NCI-H2107 treated with DMSO at 0.1 percent for 48 hours (cell line): ENCODE measurements at regions not wholly inside any gene's neighbourhood (a gene's known extent, or its start where the extent isn't known, plus 50 kb on each side); places are given as distances from the start of the nearest gene placed in this dataset.

Experiments used
- DNase-seq: peaks from one replicate; lab custom pipeline; 2025; ENCODE audit not compliant: unreplicated experiment; lab: John Stamatoyannopoulos, UW

DNA sequence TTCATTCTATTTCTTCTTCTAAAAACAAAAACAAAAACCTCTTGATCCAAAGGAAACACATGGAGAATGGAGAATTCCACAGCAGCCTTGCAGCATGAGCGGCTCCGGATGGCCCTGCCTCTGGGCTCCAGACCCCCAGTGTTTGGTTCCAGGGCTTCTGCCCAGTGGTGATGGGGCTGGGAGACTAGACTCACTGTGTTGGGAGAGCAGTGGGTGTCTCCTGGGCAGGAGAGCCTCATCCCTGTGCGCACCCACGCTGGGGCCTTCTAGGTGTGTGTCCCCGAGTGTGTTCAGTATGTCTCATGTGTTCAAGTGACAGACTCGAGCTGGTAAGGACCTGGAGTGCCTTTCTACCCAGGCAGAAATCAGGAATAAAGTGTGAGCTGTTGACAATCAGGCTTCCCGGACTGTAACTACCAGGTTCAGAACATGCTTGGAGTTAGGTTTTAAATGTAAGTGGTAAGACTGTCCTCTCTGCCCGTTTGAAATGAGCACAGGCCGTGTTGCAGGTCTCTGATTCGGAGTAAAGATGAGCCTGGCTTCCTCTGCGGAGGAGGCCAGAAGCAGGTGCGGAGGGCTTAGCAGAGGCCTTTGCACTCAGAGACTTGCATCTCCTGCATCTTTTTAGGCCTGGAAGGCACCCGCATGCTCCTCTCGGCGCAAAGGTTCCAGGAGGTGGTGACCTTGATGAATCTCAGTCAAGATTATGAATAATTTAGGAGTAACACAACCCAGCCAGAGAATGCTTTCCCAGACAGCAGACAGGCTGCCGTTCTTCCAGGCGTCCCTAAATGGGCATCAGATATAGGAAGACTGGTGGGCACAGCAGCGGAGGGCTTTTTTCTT is 253.6 kb downstream of the CDH26 start:
- no peak for DNase-seq

DNA sequence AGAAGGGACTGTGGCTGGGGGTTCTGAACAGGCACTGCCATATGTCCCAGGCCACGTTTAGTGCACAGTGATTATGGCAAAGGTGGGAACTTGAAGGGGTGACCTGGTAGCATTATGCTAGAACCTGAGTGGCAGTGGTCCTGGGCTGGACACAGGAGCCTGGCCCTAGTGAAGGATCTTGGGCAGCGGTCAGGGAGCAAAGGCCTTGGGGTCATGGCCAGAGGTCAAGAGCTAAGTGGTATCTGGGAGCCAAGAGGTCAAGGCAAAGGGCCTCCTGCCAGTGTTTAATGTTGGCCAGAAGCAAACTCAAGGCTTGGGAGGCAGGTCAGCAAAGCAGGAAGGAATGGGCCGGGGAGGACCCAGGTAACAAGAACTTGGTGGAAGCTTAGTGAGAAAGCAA is 254.5 kb downstream of the CDH26 start:
- DNase-seq, result no peak

DNA sequence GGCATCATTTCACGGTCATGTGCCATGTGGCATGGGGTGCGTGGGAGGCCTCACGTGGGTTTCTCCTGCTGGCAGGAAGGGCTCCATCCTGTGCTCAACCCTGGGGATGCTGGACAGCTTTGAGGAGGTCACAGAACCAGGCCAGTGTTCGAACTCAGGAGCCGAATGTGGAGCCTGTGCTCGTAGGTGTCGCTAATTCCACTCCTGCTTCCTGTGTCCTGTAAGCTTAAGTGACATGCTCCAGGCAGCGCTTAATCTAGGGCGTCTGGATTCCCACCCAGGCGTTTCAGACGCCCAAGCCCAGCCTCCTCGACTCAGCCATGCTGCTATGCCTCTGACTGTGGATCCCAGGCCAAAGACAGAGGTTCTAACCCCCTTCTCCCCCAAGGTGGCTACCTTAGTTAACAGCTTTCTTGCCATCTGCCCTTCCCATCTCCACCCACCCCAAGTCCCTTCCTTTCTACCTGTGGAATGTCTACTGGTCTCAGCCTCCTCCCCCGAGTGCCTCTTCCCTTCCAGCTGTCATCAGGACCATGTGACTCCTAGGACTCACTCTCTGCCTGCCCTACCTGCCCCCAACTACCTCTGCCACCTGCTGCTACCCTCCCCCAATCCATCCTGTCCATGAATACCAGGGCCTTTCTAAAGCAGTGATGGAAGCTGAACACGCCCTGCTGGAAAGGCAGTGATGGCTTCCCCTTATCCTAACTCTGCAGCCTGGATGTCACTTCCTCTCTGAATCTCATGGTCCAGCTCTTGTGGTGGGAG is 255.1 kb downstream of the CDH26 start:
- DNase-seq, result no peak

DNA sequence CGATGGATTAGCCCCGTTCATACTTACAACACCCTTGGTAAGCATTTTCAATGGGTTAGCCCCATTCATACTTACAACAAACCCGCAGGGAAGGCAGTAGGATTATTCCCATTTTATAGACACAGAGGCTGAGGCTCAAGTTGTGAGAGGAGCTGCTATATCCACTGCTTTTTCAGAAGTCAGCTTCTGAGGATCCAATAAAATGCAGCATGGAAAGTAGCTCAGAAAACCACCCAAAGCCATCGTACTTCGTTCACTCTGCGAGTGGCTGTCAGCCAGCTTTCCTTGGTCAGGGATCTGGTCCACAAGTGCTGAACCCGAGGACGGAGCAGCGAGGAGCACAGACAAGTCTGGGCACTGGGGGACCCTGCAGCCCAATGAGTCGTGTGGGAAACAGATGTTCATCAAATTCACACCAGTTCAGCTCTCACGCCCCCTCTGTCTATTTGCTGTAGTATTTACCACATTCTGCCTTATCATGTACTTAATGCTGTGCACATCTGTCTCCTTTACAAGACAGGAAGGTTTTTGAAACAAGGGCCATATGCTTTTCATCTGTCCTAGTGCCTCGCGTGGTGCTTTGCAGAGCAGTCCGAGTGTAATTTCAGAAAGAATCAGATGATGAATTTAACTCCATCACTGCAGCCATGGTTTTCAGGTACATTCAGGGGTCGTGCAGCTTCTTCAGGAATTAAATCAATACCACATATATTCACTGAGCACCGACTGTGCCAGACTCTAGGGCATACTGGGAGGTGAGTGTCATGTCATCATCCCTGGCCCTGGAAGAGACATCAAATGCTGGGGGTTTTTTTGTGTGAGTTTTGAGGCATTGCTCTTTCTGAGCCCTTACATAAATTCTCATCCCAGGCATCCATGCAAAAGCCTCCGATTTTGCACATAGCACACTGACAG is 256.9 kb downstream of the CDH26 start:
- no peak for DNase-seq

DNA sequence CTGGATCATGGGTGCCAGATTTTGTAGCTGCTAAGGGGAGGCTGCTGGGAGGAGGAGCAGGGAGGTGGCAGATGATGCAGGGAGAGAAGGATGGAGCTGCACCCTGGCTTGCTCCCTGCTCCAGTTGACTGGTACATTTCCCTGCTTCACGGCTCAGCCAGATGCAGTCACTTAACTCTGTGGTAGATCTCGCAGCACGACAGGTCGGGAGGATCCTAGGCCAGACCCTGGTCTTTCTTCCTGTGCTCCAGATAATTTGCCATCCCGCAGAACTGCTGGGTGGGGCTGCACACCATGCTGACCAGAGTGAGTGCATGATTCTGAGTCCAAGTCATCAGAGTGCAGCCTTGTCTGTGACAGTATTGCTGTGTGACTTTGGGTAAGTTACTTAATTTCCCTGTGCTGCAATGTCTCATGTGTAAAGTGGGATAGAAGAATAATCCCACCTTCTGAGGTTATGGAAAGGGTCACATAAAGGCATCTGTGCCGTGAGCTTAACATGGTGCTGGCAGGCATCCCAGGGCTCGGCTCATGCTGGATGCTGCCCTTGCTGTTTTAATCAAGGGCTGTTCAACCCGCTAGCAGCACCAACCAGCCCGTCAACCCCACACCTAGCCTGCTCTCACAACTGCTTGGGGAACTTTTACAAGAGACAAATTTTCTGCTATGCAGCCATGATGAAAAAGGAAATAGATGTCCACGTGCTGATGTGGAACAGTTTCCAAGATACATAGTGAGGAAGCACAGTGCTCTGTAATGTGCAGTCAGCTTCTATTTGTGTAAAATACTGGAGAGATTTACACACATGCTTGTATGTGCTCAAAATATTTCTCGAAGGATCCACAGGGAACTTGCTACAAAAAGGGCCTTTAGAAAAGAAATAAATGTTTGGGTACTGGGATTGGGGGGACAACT is 257.9 kb downstream of the CDH26 start:
- DNase-seq, result no peak

DNA sequence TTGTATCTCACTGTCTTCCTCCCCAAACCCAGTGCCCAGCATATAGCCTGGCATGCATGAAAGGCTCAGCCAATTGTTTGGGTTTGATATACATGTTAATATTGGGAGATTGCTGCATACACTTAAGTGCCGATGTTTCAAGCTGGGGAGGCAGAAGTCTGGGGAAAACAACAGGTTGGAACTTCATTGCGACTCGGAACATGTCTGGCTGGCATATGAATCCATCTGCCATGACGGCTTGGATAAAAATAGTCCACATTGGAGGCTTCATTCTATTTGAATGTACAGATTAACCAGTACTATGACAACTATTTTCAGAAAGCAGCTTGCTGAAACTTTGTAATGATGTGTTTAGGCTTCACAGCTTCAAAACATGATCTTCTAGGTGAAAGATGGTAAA is 261.0 kb downstream of the CDH26 start:
- no peak for DNase-seq

DNA sequence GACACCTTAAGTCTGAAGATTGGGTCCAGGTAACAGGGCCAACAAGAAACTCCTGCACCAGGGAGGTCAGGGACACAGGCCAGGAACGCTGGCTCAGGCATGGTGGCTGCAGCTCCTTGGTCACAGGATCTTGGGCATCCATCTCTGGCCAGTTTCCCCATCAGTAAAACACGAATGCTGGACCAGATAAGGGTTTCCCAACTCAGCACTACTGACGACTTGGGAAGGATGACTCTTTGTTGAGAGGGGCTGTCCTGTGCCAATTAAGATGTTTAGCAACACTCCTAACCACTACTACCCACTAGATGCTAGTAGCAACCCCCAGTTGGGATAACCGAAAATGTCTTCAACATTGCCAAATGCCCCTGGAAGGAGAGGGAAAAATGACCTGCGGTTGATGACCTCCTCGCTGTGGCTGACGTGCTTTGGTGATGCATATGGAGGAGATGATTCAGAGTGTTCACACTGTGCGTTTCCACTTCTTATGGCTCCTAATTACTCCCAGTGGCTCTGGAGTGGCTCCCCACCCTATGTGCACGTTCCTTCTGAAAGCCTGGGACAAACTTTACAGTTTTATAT is 261.9 kb downstream of the CDH26 start:
- DNase-seq, result no peak

DNA sequence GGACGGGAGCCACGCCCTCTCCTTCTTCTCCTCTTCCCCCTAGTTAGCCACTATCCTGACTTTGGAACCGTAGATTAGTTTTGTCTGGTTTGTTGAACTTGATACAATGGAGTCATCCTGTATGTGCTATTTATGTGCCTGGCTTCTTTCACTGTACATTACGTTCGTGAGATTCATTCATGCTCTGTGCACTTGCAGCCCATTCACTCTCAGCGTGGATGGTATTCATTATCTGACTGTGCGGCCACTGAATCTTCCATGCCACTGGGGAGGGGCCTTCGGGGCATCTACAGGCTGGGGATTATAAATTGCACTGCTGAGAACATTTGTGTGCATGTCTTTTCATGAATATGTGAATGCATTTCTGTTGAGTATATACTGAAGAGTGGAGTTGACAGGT is 262.5 kb downstream of the CDH26 start:
- no peak for DNase-seq

DNA sequence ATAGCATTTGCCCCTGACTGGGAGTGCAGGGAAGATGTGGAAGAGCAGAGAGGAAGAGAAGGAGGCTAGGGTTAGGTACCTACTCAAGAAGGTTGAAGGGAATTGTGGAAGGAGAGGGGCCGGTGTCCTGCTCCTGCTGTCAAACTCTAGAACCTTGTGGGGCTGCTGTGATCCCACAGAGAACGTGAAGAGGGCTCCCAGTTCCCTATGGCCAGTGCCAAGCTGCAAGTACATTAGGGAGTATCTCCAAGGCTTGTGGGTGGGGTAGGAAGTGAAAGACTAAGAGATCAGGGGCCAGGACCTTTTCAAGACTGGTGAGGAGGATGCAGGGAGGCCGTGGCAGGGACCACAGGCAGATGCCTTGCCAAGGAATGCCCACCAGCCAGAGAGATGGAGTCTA is 263.4 kb downstream of the CDH26 start:
- DNase-seq, result no peak

DNA sequence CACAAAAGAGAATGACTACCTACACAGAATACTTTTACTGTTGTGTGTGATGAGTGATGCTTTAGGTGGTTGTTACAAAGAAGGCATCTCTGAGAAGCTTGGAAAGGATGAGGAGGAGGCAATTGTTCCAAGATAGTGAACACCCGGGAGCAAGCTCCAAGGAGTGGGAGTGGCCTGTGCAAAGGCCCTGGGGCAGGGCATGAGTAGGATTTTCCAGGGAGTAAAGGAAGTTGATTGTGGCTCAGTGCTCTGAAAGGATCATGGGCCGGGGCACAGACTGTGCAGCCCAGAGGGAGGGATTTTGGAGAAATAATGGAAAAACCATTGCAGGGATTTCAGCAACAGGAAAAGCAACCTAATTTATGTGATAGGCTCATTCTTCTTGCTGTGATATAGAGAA is 264.3 kb downstream of the CDH26 start:
- no peak for DNase-seq

DNA sequence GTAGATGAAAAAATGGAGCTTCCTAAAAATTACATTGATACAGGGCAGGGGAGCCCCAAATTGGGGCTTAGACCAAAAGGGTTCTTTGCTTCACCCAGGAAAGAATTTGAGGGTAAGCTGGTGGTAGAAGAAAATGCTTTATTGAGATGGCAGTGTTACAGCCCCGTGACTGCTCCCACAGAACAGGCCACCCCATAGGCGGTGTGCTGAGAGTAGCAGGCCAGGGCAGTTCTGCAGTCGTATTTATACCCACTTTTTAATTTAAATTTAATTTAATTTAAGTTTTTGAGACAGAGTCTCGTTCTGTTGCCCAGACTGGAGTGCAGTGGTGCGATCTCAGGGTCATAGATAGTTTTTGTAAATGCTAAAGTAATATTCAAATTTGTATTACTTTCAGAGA is 265.0 kb downstream of the CDH26 start:
- no peak for DNase-seq

DNA sequence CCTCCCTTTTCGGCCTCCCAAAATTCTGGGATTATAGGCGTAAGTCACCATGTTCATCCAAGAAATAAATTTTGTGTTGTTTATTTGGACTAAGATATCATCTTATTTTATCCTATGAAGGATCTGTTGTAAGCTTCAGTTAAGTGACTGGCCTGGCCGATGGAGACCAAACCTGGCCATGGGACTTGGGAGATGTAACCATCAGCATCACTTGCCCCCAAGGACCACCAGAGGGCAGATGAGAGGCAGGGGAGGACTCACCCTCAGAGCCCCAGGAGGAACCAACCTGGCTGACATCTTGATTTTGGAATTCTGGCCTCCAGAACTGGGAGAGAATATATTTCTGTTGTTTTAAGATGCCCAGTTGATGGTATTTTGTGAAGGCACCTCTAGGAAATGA is 266.7 kb downstream of the CDH26 start:
- DNase-seq, result no peak

DNA sequence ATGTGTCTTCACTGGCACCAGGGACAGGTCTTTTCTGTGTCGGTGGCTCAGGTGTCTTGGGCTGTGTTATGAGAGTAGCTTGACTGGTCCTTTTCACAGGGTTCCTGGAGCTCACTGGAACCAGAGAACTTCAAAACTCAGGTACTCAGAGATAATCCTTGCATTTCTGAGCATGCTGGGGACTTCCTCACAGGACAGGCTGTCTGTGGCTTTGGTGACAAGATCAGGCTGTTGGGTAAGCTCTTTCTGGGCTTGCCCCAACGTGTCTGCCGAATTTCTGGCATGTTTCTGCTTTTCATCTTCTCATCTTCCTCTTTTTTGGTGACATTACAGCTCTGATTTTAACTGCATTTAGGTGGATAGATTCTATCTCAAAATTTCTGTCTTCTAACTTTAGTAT is 270.0 kb downstream of the CDH26 start:
- no peak for DNase-seq

DNA sequence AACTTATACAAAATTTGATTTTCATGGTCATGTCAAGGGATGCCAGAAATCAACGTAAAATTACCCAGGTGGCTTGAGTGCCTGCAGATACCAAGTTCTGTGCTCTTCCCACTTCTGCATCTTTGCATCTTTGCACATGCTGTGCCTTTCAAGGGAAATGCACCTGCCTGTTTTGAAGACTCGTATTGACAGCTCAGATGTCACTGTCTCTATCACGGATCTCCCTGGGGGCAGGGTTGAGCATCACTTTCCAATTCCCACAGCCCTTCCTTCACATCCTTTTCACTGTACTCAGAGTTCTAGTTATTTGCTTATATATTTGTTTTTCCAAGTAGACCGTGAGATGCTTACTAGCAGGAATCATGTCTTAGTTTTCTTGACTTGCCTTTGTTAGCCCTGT is 274.2 kb downstream of the CDH26 start:
- peak; percentile 20 for DNase-seq

DNA sequence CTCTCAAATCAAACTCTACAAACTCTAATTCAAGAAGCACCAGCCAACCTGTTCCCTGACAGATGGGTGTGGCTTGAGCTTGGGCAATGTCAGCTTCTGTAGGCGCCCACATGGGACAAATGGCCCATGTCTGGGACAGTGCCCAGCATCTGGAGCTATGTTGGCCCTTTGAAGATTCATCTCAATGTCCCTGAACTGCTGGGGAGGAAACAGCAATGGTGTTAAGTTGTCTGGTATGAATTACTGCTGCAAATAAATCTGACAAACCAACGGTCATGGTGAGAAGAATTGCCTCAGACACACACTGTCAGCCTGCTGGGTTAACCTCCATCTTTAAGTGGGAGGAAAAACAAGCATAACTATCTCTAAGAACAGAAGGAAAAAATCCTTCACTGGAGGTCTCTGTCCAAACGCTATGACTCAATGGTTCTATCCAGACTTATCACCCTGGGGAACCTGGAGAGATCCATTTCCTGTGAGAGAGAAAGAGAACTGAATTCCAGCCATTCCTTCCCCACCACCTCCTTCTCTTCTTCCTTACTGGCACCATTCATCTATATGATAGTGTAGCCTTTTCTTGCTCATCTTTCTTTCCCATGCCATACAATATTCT is 274.9 kb downstream of the CDH26 start:
- DNase-seq, result no peak

DNA sequence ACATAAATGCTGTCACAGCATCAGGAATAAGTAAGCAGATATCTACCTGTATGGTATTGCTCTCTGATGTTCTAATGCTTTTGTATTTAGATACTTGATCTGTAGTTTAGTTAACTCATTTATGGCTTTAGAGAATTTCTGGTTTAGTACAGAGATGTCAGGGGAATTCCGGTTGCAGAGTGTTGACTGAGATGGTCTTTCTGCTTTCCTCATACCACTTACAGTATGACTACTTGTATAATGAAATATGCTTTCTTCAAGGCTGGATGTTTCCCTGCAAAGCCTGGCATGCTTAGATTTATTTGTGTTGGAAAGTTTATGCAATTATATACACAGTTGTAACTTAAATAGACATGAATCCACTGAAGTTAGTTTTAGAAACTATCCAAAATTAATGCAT is 278.4 kb downstream of the CDH26 start:
- no peak for DNase-seq

DNA sequence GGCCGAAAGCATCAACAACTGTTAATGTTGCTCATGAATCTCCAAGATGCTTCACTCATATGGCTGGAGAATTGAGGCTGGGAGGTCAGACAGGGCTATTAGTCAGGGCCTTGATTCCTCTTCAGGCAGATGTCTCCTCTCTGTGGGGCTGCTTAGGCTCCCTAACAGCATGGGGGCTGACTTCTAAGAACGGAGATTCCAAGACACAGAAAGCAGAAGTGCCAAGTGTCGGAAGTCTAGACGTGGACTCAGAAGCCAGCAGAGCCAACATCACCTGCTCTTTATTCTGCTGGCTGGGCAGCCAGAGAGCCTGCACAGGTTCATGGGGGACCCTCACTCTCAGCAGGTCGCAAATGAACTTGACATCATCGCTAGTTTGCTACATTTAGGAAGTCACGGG is 279.8 kb downstream of the CDH26 start:
- no peak for DNase-seq

DNA sequence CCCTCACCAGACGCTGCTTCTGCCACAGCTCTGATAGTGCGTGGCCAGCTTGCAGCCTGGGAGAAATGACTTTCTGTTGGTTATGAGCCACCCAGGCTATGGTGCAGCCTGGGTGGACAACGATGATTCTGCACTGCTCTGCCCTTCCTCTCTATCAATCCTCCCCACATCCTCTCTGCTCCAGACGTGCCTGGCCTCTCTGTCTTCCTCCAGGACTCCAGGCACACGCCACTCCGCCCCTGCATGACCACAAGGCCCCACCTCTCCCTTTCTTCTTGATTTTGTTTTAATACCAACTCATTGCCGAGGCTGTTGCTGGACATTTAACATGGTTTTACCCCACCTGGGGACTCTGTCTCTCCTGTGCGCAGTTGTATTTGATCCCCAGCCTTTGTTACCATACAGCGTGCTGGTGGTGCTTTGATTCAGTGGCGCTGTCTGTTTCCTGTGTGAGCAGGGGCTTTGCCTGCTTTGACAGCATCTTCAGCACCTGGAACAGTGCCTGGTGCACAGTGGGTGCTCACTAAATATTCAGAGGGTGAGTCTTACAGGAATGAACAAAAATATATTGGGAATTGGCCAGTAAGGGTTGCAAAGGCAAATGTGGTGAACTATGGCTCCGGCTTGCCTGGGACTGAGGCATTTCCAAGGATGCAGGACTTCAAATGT is 280.9 kb downstream of the CDH26 start:
- DNase-seq, result no peak

DNA sequence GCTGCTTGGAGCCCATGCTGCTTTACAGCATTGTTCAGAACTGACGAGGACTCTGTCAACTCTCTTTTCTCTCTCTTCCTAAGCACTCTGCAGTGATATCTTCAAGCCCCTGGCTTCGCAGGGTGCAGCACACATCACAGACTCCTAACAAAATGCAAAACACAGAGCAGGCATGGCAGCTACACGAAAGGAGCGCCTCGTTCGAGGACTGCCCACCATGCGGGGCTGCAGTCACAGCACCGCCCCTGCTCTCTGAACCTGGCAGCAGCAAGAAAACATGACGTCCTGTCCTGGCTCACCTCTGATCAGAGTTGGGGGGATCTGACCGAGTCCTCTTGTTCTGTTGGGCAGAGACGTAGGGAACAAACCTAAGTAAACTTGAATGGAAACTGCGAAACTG is 281.7 kb downstream of the CDH26 start:
- no peak for DNase-seq
